Peyer's patch (tissue), 4 donors: ENCODE measurements at regions not wholly inside any gene's neighbourhood (a gene's known extent, or its start where the extent isn't known, plus 50 kb on each side); places are given as distances from the start of the nearest gene placed in this dataset.

Experiments
- DNase-seq, 3 donors: peaks; one replicate each; pipeline ENCODE4 v3.0.0-alpha.2; 2017 to 2019
- H3K27ac ChIP-seq, 4 donors: fragments of 200-600 bp; sonication (generic); one replicate each; pipeline ENCODE4 v1.5.1; 2016 to 2019
- H3K27me3 ChIP-seq, 2 donors: fragments of 200-600 bp; sonication (generic); one replicate each; pipeline ENCODE4 v1.5.1; 2019
- H3K36me3 ChIP-seq, 3 donors: fragments of 200-600 bp; sonication (generic); one replicate each; pipeline ENCODE4 v1.5.1; 2016 to 2019
- H3K4me1 ChIP-seq, 4 donors: fragments of 200-600 bp; sonication (generic); one replicate each; pipeline ENCODE4 v1.5.1; 2016 to 2019
- H3K4me3 ChIP-seq, 4 donors: fragments of 200-600 bp; sonication (generic); 1 replicate in 3 of 4; 2 replicates in 1 of 4; pipeline ENCODE4 v1.5.1; 2016 to 2019; ENCODE audit warnings: mild to moderate bottlenecking in 1 of 4
- H3K9me3 ChIP-seq, 4 donors: fragments of 200-600 bp; sonication (generic); one replicate each; pipeline ENCODE4 v1.5.1; 2016 to 2019; ENCODE audit warnings: mild to moderate bottlenecking in 1 of 4
- CTCF ChIP-seq, 6 experiments: fragments of 450-650 bp in 4 of 6; fragments of 200-600 bp in 2 of 6; sonication (generic) in 1 of 6; IDR thresholded peaks; one replicate each; pipeline ENCODE4 v1.5.1; 2017 to 2019; ENCODE audit warnings: antibody characterized with exemption in 6 of 6, mild to moderate bottlenecking in 3 of 6, moderate library complexity in 1 of 6
- POLR2A ChIP-seq, 2 donors: fragments of 450-650 bp; IDR thresholded peaks; one replicate each; pipeline ENCODE4 v1.5.1; 2017; ENCODE audit warnings: antibody characterized with exemption in 2 of 2, mild to moderate bottlenecking in 2 of 2, moderate library complexity in 2 of 2

GRCh38 chr4:19146038-19146437 lies 1105.7 kb upstream of the SLIT2 start:
- no peak for TF ChIP-seq POLR2A (IDR thresholded peaks at IDR 0.05)
- no peak for TF ChIP-seq CTCF (IDR thresholded peaks at IDR 0.05)
- Histone ChIP-seq H3K4me1 (no peaks in the 10 kb centered on the region), H3K36me3 (no peaks in the 10 kb centered on the region), H3K4me3 (no peak overlapping the region), H3K27ac (no peak overlapping the region), H3K9me3 (peaks cover 0 to 2% (median 0%) of the 10 kb centered on the region in 4 donors), H3K27me3 (no peaks in the 10 kb centered on the region)
- no peak for DNase-seq

GRCh38 chr4:19135895-19136633 lies 1114.5 kb upstream of the LCORL start:
- no peaks in the 10 kb centered on the region for H3K4me1 ChIP-seq
- no peak for DNase-seq
- no peaks in the 10 kb centered on the region for H3K9me3 ChIP-seq
- no peak overlapping the region for H3K4me3 ChIP-seq
- H3K27me3 ChIP-seq: no peaks in the 10 kb centered on the region
- no peak for TF ChIP-seq POLR2A (IDR thresholded peaks at IDR 0.05)
- TF ChIP-seq CTCF (IDR thresholded peaks at IDR 0.05): no peak
- no peak overlapping the region for H3K27ac ChIP-seq
- H3K36me3 ChIP-seq: no peaks in the 10 kb centered on the region

GRCh38 chr4:19134685-19135084 lies 1113.1 kb upstream of the LCORL start:
- Histone ChIP-seq H3K4me3 (no peak overlapping the region), H3K9me3 (no peaks in the 10 kb centered on the region), H3K27ac (no peak overlapping the region), H3K4me1 (no peaks in the 10 kb centered on the region), H3K27me3 (no peaks in the 10 kb centered on the region), H3K36me3 (no peaks in the 10 kb centered on the region)
- TF ChIP-seq CTCF (IDR thresholded peaks at IDR 0.05) (no peak), POLR2A (IDR thresholded peaks at IDR 0.05) (no peak)
- no peak for DNase-seq

GRCh38 chr4:19133315-19133714 lies 1111.8 kb upstream of the LCORL start:
- Histone ChIP-seq H3K4me1 (no peaks in the 10 kb centered on the region), H3K27me3 (no peaks in the 10 kb centered on the region), H3K36me3 (no peaks in the 10 kb centered on the region), H3K27ac (no peak overlapping the region), H3K9me3 (no peaks in the 10 kb centered on the region), H3K4me3 (no peak overlapping the region)
- no peak for DNase-seq
- TF ChIP-seq POLR2A (IDR thresholded peaks at IDR 0.05) (no peak), CTCF (IDR thresholded peaks at IDR 0.05) (no peak)

GRCh38 chr4:19130866-19131265 lies 1109.3 kb upstream of the LCORL start:
- Histone ChIP-seq H3K9me3 (peaks cover 0 to 3% (median 0%) of the 10 kb centered on the region in 4 donors), H3K4me1 (no peaks in the 10 kb centered on the region), H3K27ac (no peak overlapping the region), H3K27me3 (no peaks in the 10 kb centered on the region), H3K36me3 (no peaks in the 10 kb centered on the region), H3K4me3 (no peak overlapping the region)
- no peak for DNase-seq
- TF ChIP-seq POLR2A (IDR thresholded peaks at IDR 0.05): no peak
- no peak for TF ChIP-seq CTCF (IDR thresholded peaks at IDR 0.05)
